HG03135 (cell line): ENCODE measurements at regions not wholly inside any gene's neighbourhood (a gene's known extent, or its start where the extent isn't known, plus 50 kb on each side); places are given as distances from the start of the nearest gene placed in this dataset.

Experiments used
- ATAC-seq: cut with Tn5 transposase; IDR thresholded peaks from one replicate; pipeline ENCODE4 v1.9.1; 2021; ENCODE audit warnings: mild to moderate bottlenecking, moderate library complexity; ENCODE audit not compliant: unreplicated experiment

DNA sequence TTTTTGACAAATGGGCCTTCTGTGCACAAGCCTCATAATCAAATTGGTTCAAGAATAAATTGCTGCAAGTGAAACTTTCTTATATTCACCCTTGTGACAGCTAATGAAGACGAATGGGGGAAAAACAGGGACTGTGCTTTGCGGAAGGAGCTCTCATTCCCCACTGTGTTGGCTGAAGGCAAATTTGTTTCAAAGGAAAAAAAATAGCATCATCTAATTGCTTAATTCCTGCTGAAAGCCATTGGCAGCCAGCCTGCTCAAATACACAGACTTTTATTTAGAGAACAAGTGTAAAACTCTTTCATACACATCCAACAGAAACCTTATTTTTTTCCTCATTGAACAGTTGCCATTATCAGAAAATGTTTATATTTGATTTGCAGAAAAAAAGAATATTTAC lies 172.3 kb downstream of the ARL6IP6 start:
- no peak for ATAC-seq

DNA sequence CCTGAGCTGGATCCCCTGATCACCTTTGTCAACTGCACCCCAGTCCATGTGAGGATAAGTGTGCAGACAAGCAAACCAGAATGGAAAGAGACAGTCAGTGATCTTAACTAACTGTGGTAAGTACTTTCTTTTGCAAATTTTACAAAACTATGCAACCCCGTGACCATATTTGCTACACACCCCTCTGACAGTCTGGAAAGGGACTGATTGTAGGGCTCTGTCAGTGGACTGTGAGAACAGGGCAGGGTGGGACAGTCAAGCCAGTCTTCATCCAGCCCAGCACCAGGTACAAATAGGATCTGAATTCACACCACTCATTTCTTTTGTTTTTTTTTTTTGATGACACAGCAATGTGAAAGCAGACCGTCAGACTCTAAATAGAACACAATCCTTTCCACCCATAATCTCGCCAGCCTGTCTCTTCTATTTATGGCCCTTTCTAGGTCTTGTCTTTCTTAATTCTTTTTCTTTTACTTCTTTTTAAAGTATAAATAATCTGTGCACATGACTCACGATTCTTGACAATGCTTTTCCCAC lies 165.6 kb downstream of the ARL6IP6 start:
- no peak for ATAC-seq

DNA sequence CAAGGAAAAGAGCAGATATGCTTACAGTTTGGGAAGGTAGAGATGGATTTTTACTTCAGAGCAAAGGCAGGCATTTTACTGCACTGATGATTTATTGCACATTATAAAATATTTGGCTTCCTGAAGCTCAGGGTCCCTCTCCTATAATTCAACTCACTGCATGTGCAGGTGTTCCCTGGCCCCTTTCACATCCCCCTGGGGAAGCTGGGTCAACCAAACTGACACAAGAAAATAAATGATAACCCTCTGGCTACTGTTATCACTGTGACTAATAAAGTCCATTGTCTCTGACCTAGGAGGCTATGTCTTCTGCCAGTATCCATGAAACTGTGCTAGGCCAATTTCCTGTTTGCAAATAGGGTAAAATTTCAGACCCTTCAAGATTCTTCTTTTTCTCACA lies 163.1 kb downstream of the ARL6IP6 start:
- no peak for ATAC-seq

GRCh38 chr2:152879275-152879674 lies 160.9 kb downstream of the ARL6IP6 start:
- no peak for ATAC-seq

GRCh38 chr2:152875701-152876695 lies 157.6 kb downstream of the ARL6IP6 start:
- ATAC-seq = no peak

GRCh38 chr2:152874955-152875354 lies 156.5 kb downstream of the ARL6IP6 start:
- no peak for ATAC-seq

DNA sequence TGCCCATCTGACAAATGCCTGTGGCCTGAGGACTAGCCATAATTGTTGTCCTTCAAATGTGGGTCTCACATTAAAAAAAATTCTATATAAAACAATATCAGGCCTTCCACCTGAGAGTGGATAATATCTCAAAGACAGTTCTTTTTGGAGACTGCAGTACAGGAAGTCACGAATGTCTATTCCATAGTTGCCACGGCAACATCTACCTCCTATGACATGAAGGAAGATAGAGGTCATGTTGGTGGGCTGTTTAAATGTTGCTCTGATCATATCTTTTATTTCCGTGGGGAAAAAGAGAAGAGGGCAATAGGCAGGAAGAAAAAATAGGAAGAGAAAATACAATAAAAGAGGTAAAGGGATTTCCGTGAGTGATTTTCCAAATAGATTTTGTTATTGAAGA lies 151.8 kb downstream of the ARL6IP6 start:
- ATAC-seq = no peak

- ATAC-seq = no peak
Observed at GRCh38 chr2:152867397-152867796, 149.0 kb downstream of the ARL6IP6 start.

DNA sequence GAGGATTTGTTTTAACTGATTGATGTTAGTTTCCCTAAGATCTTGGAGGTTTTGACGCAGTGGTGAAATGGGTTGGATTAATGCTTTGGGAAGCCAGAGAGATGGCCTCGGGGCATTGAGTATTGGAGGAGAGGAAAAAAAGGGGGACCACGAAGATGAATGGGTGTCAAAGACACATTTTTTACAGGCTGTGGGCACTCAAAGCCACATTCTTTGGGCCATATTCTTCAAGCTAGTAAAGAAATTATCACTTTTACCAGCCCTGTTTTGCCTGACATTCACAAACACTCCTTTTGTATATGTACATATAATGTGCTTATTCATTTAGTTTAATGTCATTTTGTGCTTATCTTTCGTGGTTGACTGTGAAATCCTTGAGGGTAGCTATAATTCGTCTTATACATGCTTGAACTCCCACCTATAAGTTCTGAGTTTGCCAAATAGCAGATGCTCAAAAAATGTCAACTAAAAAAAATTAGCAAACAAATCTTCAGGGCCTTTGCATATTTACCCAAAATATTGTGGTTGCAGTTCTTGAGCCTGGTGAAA lies 146.3 kb downstream of the ARL6IP6 start:
- ATAC-seq = no peak

DNA sequence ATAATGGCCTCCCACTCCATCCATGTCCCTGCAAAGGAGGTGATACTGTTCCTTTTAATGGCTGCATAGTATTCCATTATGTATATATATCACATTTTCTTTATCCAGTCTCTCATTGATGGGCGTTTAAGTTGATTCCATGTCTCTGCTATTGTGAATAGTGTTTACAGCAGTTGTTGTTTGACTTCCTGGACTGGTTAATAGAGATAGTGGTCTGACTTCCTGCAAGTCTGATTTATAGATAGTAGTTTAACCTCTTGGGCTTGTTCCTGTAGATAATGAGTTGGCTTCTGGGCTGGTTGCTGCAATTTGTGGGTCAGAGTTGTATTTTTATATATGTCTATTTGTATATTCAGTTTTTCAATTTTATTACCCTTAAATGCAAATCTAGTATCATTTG lies 145.4 kb downstream of the ARL6IP6 start:
- no peak for ATAC-seq

GRCh38 chr2:152861349-152861942 lies 143.0 kb downstream of the ARL6IP6 start:
- ATAC-seq = no peak

- ATAC-seq = no peak
Observed at GRCh38 chr2:152858594-152859265, 140.3 kb downstream of the ARL6IP6 start.

GRCh38 chr2:152846697-152847470 lies 128.5 kb downstream of the ARL6IP6 start:
- ATAC-seq = no peak

DNA sequence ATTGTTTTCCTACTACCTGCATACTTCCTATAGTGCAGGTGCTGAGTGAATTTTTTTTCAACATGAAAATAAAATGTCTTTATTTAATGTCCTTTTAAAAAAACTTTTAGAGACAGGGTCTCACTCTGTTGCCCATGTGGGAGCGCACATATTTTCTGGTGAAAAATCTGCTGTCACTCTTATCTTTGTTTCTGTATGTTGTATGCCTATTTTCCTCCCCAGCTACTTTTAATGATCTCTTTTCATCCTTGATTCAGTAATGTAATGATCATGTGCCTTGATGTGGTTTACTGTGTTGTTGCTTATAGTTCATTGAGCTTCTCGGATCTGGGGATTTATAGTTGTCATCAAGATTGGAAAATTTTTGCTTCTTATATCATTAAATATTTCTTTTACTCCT lies 117.3 kb downstream of the ARL6IP6 start:
- ATAC-seq = no peak

GRCh38 chr2:152827944-152828343 lies 109.5 kb downstream of the ARL6IP6 start:
- ATAC-seq = no peak

GRCh38 chr2:152826581-152827279 lies 108.3 kb downstream of the ARL6IP6 start:
- no peak for ATAC-seq

GRCh38 chr2:152825834-152826233 lies 107.4 kb downstream of the ARL6IP6 start:
- ATAC-seq = no peak

GRCh38 chr2:152823905-152824304 lies 105.5 kb downstream of the ARL6IP6 start:
- ATAC-seq = no peak

- no peak for ATAC-seq
Observed at GRCh38 chr2:152822676-152823075, 104.3 kb downstream of the ARL6IP6 start.

DNA sequence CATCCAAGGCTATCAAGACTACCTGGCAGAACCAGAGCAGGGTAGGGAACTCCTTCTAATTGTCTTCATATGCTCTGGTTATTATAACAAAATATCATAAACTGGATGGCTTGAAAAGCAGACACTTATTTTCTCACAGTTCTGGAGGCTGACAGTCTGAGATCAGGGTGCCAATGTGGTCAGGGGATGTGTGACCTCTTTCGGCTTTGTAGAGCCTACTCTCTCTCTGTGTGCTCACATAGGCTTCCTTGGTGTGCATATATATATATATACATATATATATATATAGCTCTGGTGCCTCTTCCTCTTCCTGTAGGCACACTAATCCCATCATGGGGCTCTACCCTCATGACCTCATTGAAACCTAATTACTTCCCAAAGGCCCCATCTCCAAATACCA lies 101.6 kb downstream of the ARL6IP6 start:
- no peak for ATAC-seq
